ENCODE measurements at regions not wholly inside any gene's neighbourhood (a gene's known extent, or its start where the extent isn't known, plus 50 kb on each side); places are given as distances from the start of the nearest gene placed in this dataset.
"Not testable (repeated sequence)": the region's sequence is repeated elsewhere in the genome, so short reads cannot be mapped to it uniquely, and the experiment has no call there.

- no peak for TF ChIP-seq CTCF (IDR thresholded peaks at IDR 0.05)
- no peak for TF ChIP-seq ZFX (IDR thresholded peaks at IDR 0.05; ENCODE audit: borderline replicate concordance)
Observed at GRCh38 chr5:166102947-166103346, 2188.5 kb upstream of the WWC1 start.

GRCh38 chr5:166111021-166111420 is 2180.4 kb upstream of the WWC1 start:
- TF ChIP-seq CTCF (IDR thresholded peaks at IDR 0.05) (no peak), ZFX (IDR thresholded peaks at IDR 0.05; ENCODE audit: borderline replicate concordance) (no peak)
- no peak overlapping the region for H3K27ac ChIP-seq

More at GRCh38 chr5:166102947-166103346, 2188.5 kb upstream of the WWC1 start:
- H3K27ac ChIP-seq: no peak overlapping the region

- no peak overlapping the region for H3K27ac ChIP-seq
- no peak for TF ChIP-seq ZFX (IDR thresholded peaks at IDR 0.05; ENCODE audit: borderline replicate concordance)
- TF ChIP-seq CTCF (IDR thresholded peaks at IDR 0.05): no peak
Observed at GRCh38 chr5:166117072-166118066, 2174.1 kb upstream of the WWC1 start.

GRCh38 chr5:166119506-166119905 is 2171.9 kb upstream of the WWC1 start:
- TF ChIP-seq ZFX (IDR thresholded peaks at IDR 0.05; ENCODE audit: borderline replicate concordance): no peak
- TF ChIP-seq CTCF (IDR thresholded peaks at IDR 0.05): no peak
- H3K27ac ChIP-seq: no peak overlapping the region

- no peak for TF ChIP-seq ZFX (IDR thresholded peaks at IDR 0.05; ENCODE audit: borderline replicate concordance)
- no peak for TF ChIP-seq CTCF (IDR thresholded peaks at IDR 0.05)
- no peak overlapping the region for H3K27ac ChIP-seq
Observed at GRCh38 chr5:166123717-166124116, 2167.7 kb upstream of the WWC1 start.

GRCh38 chr5:166127766-166128570 is 2163.5 kb upstream of the WWC1 start:
- TF ChIP-seq ZFX (IDR thresholded peaks at IDR 0.05; ENCODE audit: borderline replicate concordance) (no peak), CTCF (IDR thresholded peaks at IDR 0.05) (no peak)
- no peak overlapping the region for H3K27ac ChIP-seq

- not testable (repeated sequence) for H3K27ac ChIP-seq
Observed at GRCh38 chr5:166145107-166145506, 2146.3 kb upstream of the WWC1 start.
